Muscle of back (tissue), 3 donors: ENCODE measurements at regions not wholly inside any gene's neighbourhood (a gene's known extent, or its start where the extent isn't known, plus 50 kb on each side); places are given as distances from the start of the nearest gene placed in this dataset.

ENCODE experiments used
- DNase-seq, 3 donors: peaks; one replicate each; pipeline versions ENCODE4 v3.0.0 to v3.0.0-alpha.2; 2013

DNA sequence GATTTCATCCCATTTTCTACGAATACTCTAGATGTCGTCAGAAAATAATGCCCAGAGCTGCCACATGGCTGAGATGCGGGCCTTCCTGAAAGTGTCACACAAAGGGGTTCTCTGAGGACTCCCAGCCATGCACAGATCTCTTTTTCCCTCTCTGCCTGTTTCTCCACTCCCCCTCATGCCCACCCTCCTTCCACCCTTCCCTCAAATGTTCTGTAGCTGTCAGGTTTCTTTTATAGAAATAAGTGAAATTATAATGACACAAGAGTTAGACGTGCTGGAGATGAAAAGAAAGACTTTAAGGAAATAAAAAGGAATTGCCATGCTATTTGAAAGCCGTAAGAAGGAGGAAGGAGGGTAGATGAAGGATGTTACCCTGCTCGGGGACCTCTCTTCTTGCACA, 819.3 kb upstream of the CELF2 start:
- no peak for DNase-seq

DNA sequence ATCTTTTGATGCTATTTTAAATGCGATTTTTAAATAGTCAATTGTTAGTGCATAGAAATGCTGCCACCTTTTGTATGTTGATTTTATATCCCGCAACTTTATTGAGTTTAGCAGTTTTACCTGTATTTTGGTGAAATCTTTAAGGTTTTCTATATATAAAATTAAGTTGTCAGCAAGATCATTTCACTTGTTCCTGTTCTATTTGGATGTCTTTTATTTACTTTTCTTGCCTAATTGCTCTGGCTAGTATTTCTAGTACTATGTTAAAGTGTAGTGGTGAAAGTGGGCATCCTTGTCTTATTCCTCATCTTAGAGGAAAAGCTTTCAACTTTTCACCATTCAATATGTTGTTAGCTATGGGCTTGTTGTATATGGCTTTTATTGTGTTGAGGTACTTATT, 813.3 kb upstream of the CELF2 start:
- DNase-seq: no peak

GRCh38 chr10:10205906-10206305, 811.8 kb upstream of the CELF2 start:
- DNase-seq: peak in 1 of 3 donors; percentile 17

- DNase-seq: peak in 1 of 3 donors; percentile 16
Observed at GRCh38 chr10:10207538-10207937, 810.1 kb upstream of the CELF2 start.

- DNase-seq: peak in 2 of 3 donors; percentile 52 to 85
Observed at GRCh38 chr10:10208196-10208595, 809.5 kb upstream of the CELF2 start.

DNA sequence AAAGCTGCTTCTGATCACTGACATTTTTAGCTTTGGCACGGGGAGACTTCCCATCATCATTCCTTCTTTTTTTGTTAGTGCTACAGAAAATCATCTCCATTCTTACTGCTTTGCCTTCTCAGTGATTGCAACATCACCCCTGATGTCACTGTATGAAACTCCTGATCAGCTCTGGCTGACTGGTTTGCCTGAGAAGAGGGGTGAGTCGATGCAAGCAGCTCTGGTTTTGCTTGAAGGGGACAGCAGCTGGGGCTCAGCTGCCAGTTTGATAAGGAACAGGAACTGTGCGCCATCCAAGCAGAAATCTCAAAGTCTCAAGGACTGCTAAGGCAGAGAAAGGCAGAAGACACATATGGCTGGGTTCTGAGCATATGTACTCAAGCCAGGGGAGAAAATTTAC, 808.5 kb upstream of the CELF2 start:
- DNase-seq: peak; percentile 40 to 83 (median 59)

- no peak for DNase-seq
Observed at GRCh38 chr10:10211409-10211808, 806.3 kb upstream of the CELF2 start.

DNA sequence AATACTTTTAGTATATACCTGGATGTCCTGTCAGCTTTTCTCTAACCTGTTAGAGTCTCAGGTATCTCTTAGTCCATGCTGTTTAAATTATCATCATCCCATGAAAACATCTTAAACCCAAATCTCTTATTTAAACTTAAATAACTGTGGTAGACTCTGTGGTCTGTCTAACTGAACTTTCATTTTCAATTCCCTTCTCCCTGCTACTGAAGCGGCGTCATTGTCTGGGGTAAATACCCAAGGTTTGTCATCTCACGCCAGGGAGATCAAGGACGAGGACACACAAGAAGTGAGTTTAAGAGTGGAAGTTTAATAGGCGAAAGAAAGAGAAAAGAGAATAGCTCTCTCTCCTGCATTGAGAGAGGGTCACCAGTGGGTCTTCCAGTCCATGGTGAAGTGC, 804.4 kb upstream of the CELF2 start:
- no peak for DNase-seq

GRCh38 chr10:10222304-10222841, 795.3 kb upstream of the CELF2 start:
- peak in 2 of 3 donors; percentile 17 to 65 for DNase-seq

DNA sequence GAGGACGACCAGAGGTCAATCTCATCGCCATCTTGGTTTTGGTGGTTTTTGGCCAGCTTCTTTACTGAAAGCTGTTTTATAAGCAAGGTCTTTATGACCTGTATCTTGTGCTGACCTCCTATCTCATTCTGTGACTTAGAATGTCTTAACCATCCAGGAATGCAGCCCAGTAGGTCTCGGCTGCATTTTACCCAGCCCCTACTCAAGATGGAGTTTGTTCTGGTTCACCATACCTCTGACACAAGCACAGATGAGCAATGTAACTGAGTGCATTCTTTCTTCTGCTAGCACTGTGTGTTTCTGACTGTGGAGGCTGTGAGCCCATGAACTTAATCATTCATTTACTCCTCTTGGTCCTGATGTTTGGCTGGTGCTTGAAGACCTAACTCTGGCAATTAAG, 794.5 kb upstream of the CELF2 start:
- no peak for DNase-seq

GRCh38 chr10:10225136-10225676, 792.5 kb upstream of the CELF2 start:
- DNase-seq: no peak

DNA sequence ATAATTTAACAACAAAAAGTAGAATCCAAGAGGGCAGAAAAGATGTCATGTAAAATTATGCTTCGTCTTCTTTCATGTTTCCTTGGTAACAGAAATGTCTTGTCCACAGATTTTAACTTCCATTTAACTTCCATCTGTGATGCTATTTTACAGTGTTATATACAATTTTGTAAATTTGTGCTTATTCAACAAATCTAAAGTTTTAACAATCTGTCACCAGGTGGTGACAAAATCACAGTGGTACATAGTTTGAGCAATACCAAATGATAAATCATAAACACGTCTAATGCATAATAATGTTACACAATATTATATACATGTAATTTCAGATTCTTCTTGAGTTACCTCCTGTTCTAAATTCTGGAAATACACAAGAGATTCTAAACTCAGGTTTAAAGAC, 784.4 kb upstream of the CELF2 start:
- DNase-seq: peak; percentile 12 to 35 (median 25)

- DNase-seq: no peak
Observed at GRCh38 chr10:10235003-10235402, 782.7 kb upstream of the CELF2 start.

DNA sequence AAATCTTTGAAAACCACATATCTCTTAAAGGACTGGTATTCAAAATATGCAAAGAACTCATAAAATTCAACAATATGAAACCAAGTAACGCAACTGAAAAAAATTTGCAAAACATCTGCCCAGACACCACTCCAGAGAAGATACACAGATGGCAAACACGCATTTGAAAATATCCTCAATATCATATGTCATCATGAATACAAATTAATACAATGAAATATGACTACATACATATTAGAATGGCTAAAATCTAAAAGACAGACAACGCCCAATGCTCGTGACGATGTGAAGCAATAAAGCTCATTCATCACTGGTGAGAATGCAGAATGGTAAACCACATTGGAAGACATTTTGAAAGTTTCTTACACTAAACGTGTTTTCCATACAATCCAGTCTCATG, 770.1 kb upstream of the CELF2 start:
- no peak for DNase-seq

DNA sequence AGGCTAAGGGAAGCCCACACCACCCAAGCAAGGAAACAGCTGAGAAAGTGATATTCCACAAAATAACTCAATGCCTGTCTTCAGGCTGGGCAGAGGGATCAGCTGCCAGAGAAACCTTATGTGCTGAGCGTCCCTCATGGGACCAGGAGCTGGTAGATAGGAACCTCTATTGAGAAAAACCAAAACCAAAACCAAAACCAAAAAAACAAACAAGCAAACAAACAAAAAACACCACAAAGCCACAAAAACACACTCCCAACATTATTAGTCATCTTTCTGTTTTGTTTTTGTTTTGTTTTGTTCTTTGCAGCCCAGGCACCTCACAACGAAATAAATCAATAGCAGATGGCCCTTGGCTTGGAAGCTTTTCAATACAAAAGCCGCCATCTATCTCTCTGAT, 760.8 kb upstream of the CELF2 start:
- no peak for DNase-seq

DNA sequence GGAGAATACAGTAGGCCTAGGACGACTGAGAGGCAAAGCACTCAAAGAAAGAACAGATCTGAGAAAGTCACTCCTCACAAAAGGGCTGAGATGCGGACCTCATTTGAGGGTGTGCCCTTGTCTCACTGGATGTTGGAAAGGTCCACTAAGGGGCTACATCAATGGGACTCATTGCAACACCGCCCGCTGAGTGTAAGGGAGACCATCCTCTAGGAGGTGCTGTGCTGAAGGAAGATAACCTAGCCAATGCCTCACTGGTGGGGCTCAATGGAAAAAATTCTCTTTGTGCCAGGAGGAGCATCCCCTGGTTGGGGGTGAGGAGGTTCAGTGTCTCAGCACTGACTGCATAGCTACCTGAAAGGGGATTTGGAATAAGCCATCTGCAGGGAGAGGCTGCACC, 758.7 kb upstream of the CELF2 start:
- DNase-seq: no peak

DNA sequence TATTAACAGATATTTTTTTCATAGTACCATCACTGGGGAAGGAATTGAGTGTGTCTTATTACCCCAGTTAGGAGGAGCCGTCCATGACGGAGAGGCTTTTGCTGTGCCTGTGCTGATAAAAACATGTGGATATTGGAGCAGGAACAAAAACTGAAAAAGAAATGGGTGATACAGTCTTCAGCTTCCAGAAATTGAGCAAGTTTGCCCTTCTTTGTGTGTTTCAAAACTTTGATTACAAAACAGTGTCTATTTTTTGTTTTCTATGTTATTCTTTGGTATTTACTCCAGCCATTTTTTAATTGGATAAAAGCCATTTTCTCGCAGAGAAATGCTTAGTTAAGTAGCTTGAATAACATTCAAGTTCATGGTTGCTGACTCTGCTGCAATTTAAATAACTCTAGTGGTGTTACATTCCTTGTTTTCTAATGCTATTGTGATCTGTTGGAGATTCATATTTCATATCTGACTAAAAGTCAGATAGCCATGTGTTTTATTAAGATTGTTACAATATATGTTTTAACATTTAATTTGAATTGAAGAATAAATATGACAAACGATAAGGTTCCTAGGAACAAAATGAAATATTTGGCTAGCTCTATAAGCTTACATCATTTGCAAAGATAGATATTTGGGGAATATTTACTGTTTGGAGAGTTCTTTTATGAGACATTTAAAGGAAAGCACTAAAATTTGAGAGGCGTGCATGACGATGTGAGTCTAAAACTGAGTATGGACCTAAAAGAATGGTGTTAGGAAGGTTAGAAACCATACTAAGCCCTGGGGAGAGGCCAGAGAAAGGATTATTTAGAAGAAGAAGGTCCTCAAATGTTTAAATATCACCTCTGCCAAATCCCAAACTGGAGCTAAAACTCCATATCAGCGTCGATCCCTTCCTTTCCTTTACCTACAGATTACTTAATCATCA, 747.3 kb upstream of the CELF2 start:
- DNase-seq: peak; percentile 15 to 78 (median 24)

DNA sequence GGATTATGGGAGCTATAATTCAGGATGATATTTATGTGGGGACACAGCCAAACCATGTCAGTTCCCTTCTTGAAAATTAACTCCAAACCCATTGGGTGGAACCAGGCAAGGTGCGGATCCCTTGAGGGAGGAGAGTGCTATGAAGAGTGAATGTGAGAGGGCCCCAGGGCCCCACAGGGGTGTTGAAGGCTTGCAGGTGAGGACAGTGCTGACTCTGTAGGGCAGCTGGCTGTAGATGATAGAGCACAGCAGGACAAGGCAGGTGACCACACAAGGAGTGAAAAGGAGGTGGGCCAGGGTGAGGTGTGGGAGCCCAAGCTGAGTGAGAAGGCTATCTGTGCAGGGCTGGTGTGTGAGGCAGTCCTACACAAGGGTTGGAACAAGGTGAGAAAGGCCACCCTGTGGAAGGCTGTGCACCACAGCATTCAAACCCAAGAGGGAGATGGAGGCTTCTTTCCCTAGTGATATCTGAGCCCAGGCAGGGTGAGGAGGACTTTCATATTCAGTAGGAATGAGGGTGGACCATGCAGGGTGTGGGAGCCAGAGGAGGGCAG, 746.0 kb upstream of the CELF2 start:
- DNase-seq: no peak

GRCh38 chr10:10273661-10274060, 744.0 kb upstream of the CELF2 start:
- DNase-seq: no peak

DNA sequence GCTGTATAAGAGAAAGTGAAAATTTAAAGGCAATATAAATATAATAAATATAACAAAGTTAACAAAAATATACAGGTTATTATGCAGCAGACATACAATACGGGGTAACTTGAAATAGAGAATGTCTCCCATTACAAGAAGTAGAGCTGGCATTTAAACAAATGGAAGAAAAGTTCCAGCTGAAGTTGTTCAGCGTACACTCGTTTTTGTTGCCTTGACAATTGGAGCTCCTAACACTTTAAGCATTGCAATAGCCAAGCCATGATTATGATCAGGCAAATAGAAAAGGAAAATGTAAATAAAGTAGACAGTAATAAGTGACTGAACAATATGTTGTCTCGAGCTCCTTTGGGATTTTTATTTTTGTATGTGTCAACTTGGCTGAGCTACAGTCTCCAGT, 737.8 kb upstream of the CELF2 start:
- DNase-seq: no peak

- no peak for DNase-seq
Observed at GRCh38 chr10:10292501-10292900, 725.2 kb upstream of the CELF2 start.

GRCh38 chr10:10293041-10293440, 724.6 kb upstream of the CELF2 start:
- DNase-seq: no peak

DNA sequence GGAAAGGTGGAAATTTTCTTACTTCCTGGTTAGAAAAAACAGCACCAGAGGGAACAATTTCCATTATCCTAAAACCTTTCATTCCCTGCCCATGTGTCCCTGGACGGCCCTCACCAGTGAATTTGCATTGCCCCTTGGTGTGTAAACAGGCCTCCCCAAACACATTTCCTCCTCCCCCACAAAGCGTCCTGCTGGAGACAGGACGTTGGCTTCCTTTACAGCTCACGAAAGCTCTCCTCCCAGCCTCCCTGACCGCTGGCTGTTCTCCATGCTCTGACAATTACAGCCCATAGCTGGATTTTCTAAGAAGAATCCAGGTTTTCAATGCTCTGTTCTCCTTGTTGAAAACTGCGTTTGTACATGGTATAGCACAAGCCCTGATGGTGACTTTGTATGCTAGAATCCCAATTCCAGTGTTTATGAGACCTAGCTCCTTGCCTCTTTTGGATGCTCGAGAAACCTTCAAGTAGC, 724.2 kb upstream of the CELF2 start:
- DNase-seq: peak in 2 of 3 donors; percentile 68 to 90
